MM.1S (cell line): ENCODE measurements at regions not wholly inside any gene's neighbourhood (a gene's known extent, or its start where the extent isn't known, plus 50 kb on each side); places are given as distances from the start of the nearest gene placed in this dataset.

ENCODE experiments used
- DNase-seq: peaks from one replicate; pipeline ENCODE4 v3.0.0-alpha.2; 2015
- H2AFZ ChIP-seq: fragments of 300-600 bp; sonication (generic); 2 replicates; pipeline ENCODE4 v1.6.0; 2016; ENCODE audit warnings: antibody characterized with exemption, low read length
- H3F3A ChIP-seq: fragments of 300-600 bp; sonication (generic); 2 replicates; pipeline ENCODE4 v1.6.1; 2016; ENCODE audit warnings: mild to moderate bottlenecking, antibody characterized with exemption, low read length, moderate library complexity, mixed read lengths; ENCODE audit not compliant: insufficient read depth
- H3K27ac ChIP-seq: fragments of 300-600 bp; sonication (generic); 2 replicates; pipeline ENCODE4 v1.5.1; 2016; ENCODE audit warnings: mild to moderate bottlenecking, low read length
- H3K27me3 ChIP-seq: fragments of 300-600 bp; sonication (generic); replicated peaks from 2 replicates; pipeline ENCODE4 v1.6.0; 2016; ENCODE audit warnings: low read length; ENCODE audit not compliant: insufficient read depth
- H3K36me3 ChIP-seq: fragments of 300-600 bp; sonication (generic); replicated peaks from 2 replicates; pipeline ENCODE4 v1.6.1; 2016; ENCODE audit warnings: mild to moderate bottlenecking, low read length, mixed read lengths; ENCODE audit not compliant: insufficient read depth
- H3K4me1 ChIP-seq: fragments of 300-600 bp; sonication (generic); 2 replicates; pipeline ENCODE4 v1.6.1; 2016; ENCODE audit warnings: low read length, mixed read lengths
- H3K4me2 ChIP-seq: fragments of 300-600 bp; sonication (generic); 2 replicates; pipeline ENCODE4 v1.6.0; 2016; ENCODE audit warnings: low read depth, low read length
- H3K4me3 ChIP-seq: fragments of 300-600 bp; sonication (generic); 2 replicates; pipeline ENCODE4 v1.5.1; 2016; ENCODE audit warnings: low read length, mixed read lengths
- H3K79me2 ChIP-seq: fragments of 300-600 bp; sonication (generic); 2 replicates; pipeline ENCODE4 v1.6.1; 2016; ENCODE audit warnings: mixed run types, low read length, mixed read lengths
- H3K9ac ChIP-seq: fragments of 300-600 bp; sonication (generic); 2 replicates; pipeline ENCODE4 v1.6.1; 2016; ENCODE audit warnings: low read length, mixed read lengths
- H3K9me2 ChIP-seq: fragments of 300-600 bp; sonication (generic); replicated peaks from 2 replicates; pipeline ENCODE4 v1.6.1; 2016; ENCODE audit warnings: mild to moderate bottlenecking, low read length, mixed read lengths; ENCODE audit not compliant: insufficient read depth
- H3K9me3 ChIP-seq: fragments of 300-600 bp; sonication (generic); replicated peaks from 2 replicates; pipeline ENCODE4 v1.6.1; 2016; ENCODE audit warnings: mild to moderate bottlenecking, low read length, mixed read lengths; ENCODE audit not compliant: insufficient read depth
- H4K20me1 ChIP-seq: fragments of 300-600 bp; sonication (generic); 2 replicates; pipeline ENCODE4 v1.6.1; 2016; ENCODE audit warnings: mild to moderate bottlenecking, low read length, moderate library complexity, mixed read lengths; ENCODE audit not compliant: insufficient read depth
- CTCF ChIP-seq: fragments of 300-600 bp; sonication (generic); IDR thresholded peaks from 2 replicates; pipeline ENCODE4 v1.5.1; 2016; ENCODE audit warnings: antibody characterized with exemption, low read length, mixed read lengths
- EZH2 ChIP-seq: fragments of 300-600 bp; sonication (generic); optimal IDR thresholded peaks from 2 replicates; pipeline ENCODE3; 2017; ENCODE audit warnings: low read depth, mild to moderate bottlenecking, antibody characterized with exemption, low read length, mixed read lengths
- EZH2phosphoT487 ChIP-seq: fragments of 300-600 bp; sonication (generic); IDR thresholded peaks from 2 replicates; pipeline ENCODE4 v1.6.1; 2018; ENCODE audit warnings: antibody characterized with exemption, low read length

- Histone ChIP-seq H3K4me3 (no peak overlapping the region), H3K9ac (no peak overlapping the region), H3K9me2 (no peaks in the 10 kb centered on the region), H3K27ac (no peak overlapping the region), H3K4me1 (no peaks in the 10 kb centered on the region), H3K4me2 (no peak overlapping the region), H3K27me3 (no peaks in the 10 kb centered on the region), H4K20me1 (no peaks in the 10 kb centered on the region), H3F3A (no peaks in the 10 kb centered on the region), H3K36me3 (no peaks in the 10 kb centered on the region), H3K9me3 (no peaks in the 10 kb centered on the region), H2AFZ (no peak overlapping the region), H3K79me2 (no peaks in the 10 kb centered on the region)
- no peak for DNase-seq
- TF ChIP-seq CTCF (no peak), EZH2 (no peak), EZH2phosphoT487 (no peak)
Observed at GRCh38 chr12:43271659-43272058, 280.3 kb downstream of the ADAMTS20 start.

GRCh38 chr12:43267818-43268217 is 284.2 kb downstream of the ADAMTS20 start:
- no peak for DNase-seq
- no peaks in the 10 kb centered on the region for H4K20me1 ChIP-seq
- no peaks in the 10 kb centered on the region for H3K9me3 ChIP-seq
- H3K9ac ChIP-seq = no peak overlapping the region
- no peaks in the 10 kb centered on the region for H3K9me2 ChIP-seq
- H3K4me3 ChIP-seq = no peak overlapping the region
- no peaks in the 10 kb centered on the region for H3F3A ChIP-seq
- no peak overlapping the region for H3K4me2 ChIP-seq
- no peaks in the 10 kb centered on the region for H3K4me1 ChIP-seq
- no peaks in the 10 kb centered on the region for H3K27me3 ChIP-seq
- no peak overlapping the region for H2AFZ ChIP-seq
- no peaks in the 10 kb centered on the region for H3K79me2 ChIP-seq
- H3K27ac ChIP-seq = no peak overlapping the region
- TF ChIP-seq EZH2phosphoT487 = no peak
- no peak for TF ChIP-seq EZH2
- no peak for TF ChIP-seq CTCF
- no peaks in the 10 kb centered on the region for H3K36me3 ChIP-seq

GRCh38 chr12:43261701-43262100 is 290.3 kb downstream of the ADAMTS20 start:
- DNase-seq = no peak
- Histone ChIP-seq H3K36me3 (no peaks in the 10 kb centered on the region), H3K27ac (no peak overlapping the region), H3K4me1 (no peaks in the 10 kb centered on the region), H3K9me2 (no peaks in the 10 kb centered on the region), H3K9me3 (no peaks in the 10 kb centered on the region), H3K9ac (no peak overlapping the region), H3F3A (no peaks in the 10 kb centered on the region), H2AFZ (no peak overlapping the region), H3K4me2 (no peak overlapping the region), H3K79me2 (no peaks in the 10 kb centered on the region), H4K20me1 (no peaks in the 10 kb centered on the region), H3K4me3 (no peak overlapping the region), H3K27me3 (no peaks in the 10 kb centered on the region)
- no peak for TF ChIP-seq EZH2

- Histone ChIP-seq H4K20me1 (no peaks in the 10 kb centered on the region), H3K9ac (no peak overlapping the region), H3K4me3 (no peak overlapping the region), H3K4me2 (no peak overlapping the region), H3K79me2 (no peaks in the 10 kb centered on the region), H3K36me3 (no peaks in the 10 kb centered on the region), H3K27me3 (no peaks in the 10 kb centered on the region), H2AFZ (no peak overlapping the region), H3K27ac (no peak overlapping the region), H3K4me1 (no peaks in the 10 kb centered on the region), H3F3A (no peaks in the 10 kb centered on the region), H3K9me2 (no peaks in the 10 kb centered on the region), H3K9me3 (no peaks in the 10 kb centered on the region)
- TF ChIP-seq EZH2 (no peak), CTCF (no peak), EZH2phosphoT487 (no peak)
- DNase-seq = no peak
Observed at GRCh38 chr12:43255522-43256111, 296.4 kb downstream of the ADAMTS20 start.
